Parathyroid adenoma (tissue), 2 donors: ENCODE measurements at regions not wholly inside any gene's neighbourhood (a gene's known extent, or its start where the extent isn't known, plus 50 kb on each side); places are given as distances from the start of the nearest gene placed in this dataset.

Experiments
- H2AFZ ChIP-seq: fragments of 300-600 bp; sonication (generic); one replicate; pipeline ENCODE4 v1.7.0; 2017; ENCODE audit warnings: antibody characterized with exemption, mild to moderate bottlenecking
- H3K27ac ChIP-seq: fragments of 300-600 bp; sonication (generic); one replicate; pipeline ENCODE4 v1.7.0; 2017
- H3K27me3 ChIP-seq: fragments of 300-600 bp; sonication (generic); one replicate; pipeline ENCODE4 v1.7.0; 2017; ENCODE audit warnings: low read length; ENCODE audit not compliant: control insufficient read depth, insufficient read depth
- H3K36me3 ChIP-seq: fragments of 300-600 bp; sonication (generic); one replicate; pipeline ENCODE4 v1.7.0; 2017; ENCODE audit warnings: low read length; ENCODE audit not compliant: control insufficient read depth, insufficient read depth
- H3K4me1 ChIP-seq: fragments of 300-600 bp; sonication (generic); one replicate; pipeline ENCODE4 v1.7.0; 2017; ENCODE audit warnings: control low read depth
- H3K4me2 ChIP-seq: fragments of 300-600 bp; sonication (generic); one replicate; pipeline ENCODE4 v1.7.0; 2017; ENCODE audit warnings: low read length
- H3K4me3 ChIP-seq: fragments of 300-600 bp; sonication (generic); one replicate; pipeline ENCODE4 v1.7.0; 2017; ENCODE audit warnings: low read depth, low read length
- H3K79me2 ChIP-seq: fragments of 300-600 bp; sonication (generic); one replicate; pipeline ENCODE4 v1.7.0; 2017; ENCODE audit warnings: control low read depth
- H3K9ac ChIP-seq: fragments of 300-600 bp; sonication (generic); one replicate; pipeline ENCODE4 v1.7.0; 2017; ENCODE audit warnings: mild to moderate bottlenecking
- H3K9me3 ChIP-seq: fragments of 300-600 bp; sonication (generic); one replicate; pipeline ENCODE4 v1.7.0; 2017; ENCODE audit warnings: low read length; ENCODE audit not compliant: control insufficient read depth
- TF ChIP-seq, protein P1 (sequence below): fragments of 300-600 bp; sonication (generic); IDR thresholded peaks from one replicate; pipeline ENCODE4 v1.7.0; 2017; ENCODE audit warnings: antibody characterized with exemption, mild to moderate bottlenecking
- donor health status: primary hyperparathyroidism.

DNA sequence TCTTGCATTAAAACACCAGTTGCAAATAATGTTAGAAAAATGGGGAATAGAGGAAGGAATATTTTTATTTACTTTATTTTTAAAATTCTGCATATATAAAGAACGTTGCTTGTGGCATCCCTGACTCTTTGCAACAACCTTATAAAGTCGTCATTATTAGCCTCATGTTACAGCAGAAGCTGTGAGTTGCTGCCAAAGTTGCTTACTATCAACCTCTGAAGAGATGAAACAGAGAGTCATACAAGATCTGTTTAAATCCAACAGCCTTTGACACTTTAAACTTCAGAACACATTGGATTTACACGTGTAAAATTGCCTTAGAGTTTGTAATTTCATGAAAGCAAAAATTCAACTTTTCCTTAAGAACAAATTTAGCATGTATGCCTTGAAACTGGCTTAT is 221.9 kb downstream of the MRPL39 start:
- H3K9ac ChIP-seq = no peak overlapping the region
- no peaks in the 10 kb centered on the region for H3K27me3 ChIP-seq
- H3K9me3 ChIP-seq = no peaks in the 10 kb centered on the region
- H3K4me3 ChIP-seq = no peak overlapping the region
- no peak overlapping the region for H2AFZ ChIP-seq
- H3K4me2 ChIP-seq = no peak overlapping the region
- H3K79me2 ChIP-seq = no peaks in the 10 kb centered on the region
- no peak overlapping the region for H3K27ac ChIP-seq
- H3K4me1 ChIP-seq = no peaks in the 10 kb centered on the region
- no peaks in the 10 kb centered on the region for H3K36me3 ChIP-seq
- TF ChIP-seq, protein P1, sequence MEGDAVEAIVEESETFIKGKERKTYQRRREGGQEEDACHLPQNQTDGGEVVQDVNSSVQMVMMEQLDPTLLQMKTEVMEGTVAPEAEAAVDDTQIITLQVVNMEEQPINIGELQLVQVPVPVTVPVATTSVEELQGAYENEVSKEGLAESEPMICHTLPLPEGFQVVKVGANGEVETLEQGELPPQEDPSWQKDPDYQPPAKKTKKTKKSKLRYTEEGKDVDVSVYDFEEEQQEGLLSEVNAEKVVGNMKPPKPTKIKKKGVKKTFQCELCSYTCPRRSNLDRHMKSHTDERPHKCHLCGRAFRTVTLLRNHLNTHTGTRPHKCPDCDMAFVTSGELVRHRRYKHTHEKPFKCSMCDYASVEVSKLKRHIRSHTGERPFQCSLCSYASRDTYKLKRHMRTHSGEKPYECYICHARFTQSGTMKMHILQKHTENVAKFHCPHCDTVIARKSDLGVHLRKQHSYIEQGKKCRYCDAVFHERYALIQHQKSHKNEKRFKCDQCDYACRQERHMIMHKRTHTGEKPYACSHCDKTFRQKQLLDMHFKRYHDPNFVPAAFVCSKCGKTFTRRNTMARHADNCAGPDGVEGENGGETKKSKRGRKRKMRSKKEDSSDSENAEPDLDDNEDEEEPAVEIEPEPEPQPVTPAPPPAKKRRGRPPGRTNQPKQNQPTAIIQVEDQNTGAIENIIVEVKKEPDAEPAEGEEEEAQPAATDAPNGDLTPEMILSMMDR = no peak

DNA sequence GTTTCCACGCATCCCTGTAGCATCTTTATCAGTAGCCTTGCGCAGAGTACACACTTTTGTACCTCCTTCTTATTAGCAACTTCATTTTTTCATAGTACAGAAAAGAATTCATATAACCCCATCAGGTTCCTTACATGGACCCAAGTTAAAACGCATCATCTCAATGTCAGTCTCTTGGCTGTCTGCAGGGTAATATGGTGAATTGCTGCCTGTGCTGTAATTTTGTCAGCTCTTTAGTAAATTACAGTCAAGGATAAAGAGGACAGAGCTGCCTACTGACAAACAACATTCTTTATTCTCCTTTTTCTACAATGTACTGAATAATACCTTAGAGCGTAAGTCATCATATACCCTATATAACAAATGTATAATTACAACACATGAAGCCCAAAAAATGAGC is 222.5 kb downstream of the MRPL39 start:
- Histone ChIP-seq H3K4me2 (no peak overlapping the region), H3K27ac (no peak overlapping the region), H2AFZ (no peak overlapping the region), H3K36me3 (no peaks in the 10 kb centered on the region), H3K4me3 (no peak overlapping the region), H3K9ac (no peak overlapping the region), H3K4me1 (no peaks in the 10 kb centered on the region), H3K27me3 (no peaks in the 10 kb centered on the region), H3K79me2 (no peaks in the 10 kb centered on the region), H3K9me3 (no peaks in the 10 kb centered on the region)
- TF ChIP-seq, protein P1 = no peak

GRCh38 chr21:25383545-25383944 is 223.7 kb downstream of the MRPL39 start:
- Histone ChIP-seq H3K4me2 (no peak overlapping the region), H3K9me3 (no peaks in the 10 kb centered on the region), H3K4me1 (no peaks in the 10 kb centered on the region), H3K79me2 (no peaks in the 10 kb centered on the region), H3K27me3 (no peaks in the 10 kb centered on the region), H2AFZ (no peak overlapping the region), H3K4me3 (no peak overlapping the region), H3K36me3 (no peaks in the 10 kb centered on the region), H3K9ac (no peak overlapping the region), H3K27ac (no peak overlapping the region)
- TF ChIP-seq, protein P1 = no peak

- Histone ChIP-seq H3K4me1 (no peaks in the 10 kb centered on the region), H3K9me3 (no peaks in the 10 kb centered on the region), H3K27me3 (no peaks in the 10 kb centered on the region), H3K4me3 (no peak overlapping the region), H3K79me2 (no peaks in the 10 kb centered on the region), H3K36me3 (no peaks in the 10 kb centered on the region), H3K4me2 (no peak overlapping the region), H2AFZ (no peak overlapping the region), H3K9ac (no peak overlapping the region), H3K27ac (no peak overlapping the region)
- TF ChIP-seq, protein P1 = no peak
Observed at GRCh38 chr21:25381936-25382452, 225.3 kb downstream of the MRPL39 start.

GRCh38 chr21:25375675-25376074 is 231.6 kb downstream of the MRPL39 start:
- Histone ChIP-seq H2AFZ (no peak overlapping the region), H3K36me3 (no peaks in the 10 kb centered on the region), H3K79me2 (no peaks in the 10 kb centered on the region), H3K4me2 (no peak overlapping the region), H3K9me3 (no peaks in the 10 kb centered on the region), H3K27me3 (no peaks in the 10 kb centered on the region), H3K27ac (no peak overlapping the region), H3K4me3 (no peak overlapping the region), H3K9ac (no peak overlapping the region), H3K4me1 (no peaks in the 10 kb centered on the region)
- TF ChIP-seq, protein P1 = no peak
